ENCODE measurements at regions not wholly inside any gene's neighbourhood (a gene's known extent, or its start where the extent isn't known, plus 50 kb on each side); places are given as distances from the start of the nearest gene placed in this dataset.

- no peaks in the 10 kb centered on the region for H3K4me1 ChIP-seq (ENCODE audit: control insufficient read depth in 2 of 3, insufficient read depth in 2 of 3, low read depth in 1 of 3, low read length in 3 of 3)
- H3K27me3 ChIP-seq (ENCODE audit: control insufficient read depth, insufficient read depth, low read length): no peaks in the 10 kb centered on the region
- no peak overlapping the region for H3K9ac ChIP-seq (ENCODE audit: low read length in 3 of 3)
- H3K4me3 ChIP-seq (ENCODE audit: low read length in 3 of 3): no peak overlapping the region
- intact Hi-C loops (cut with DNase I): no loop called here
- no peak overlapping the region for H3K27ac ChIP-seq (ENCODE audit: low read depth in 2 of 2, low read length in 2 of 2)
- no peak for TF ChIP-seq CTCF (IDR thresholded peaks at IDR 0.05; ENCODE audit: borderline replicate concordance, extremely low read depth, insufficient read depth)
- no peaks in the 10 kb centered on the region for H3K36me3 ChIP-seq (ENCODE audit: control insufficient read depth in 2 of 3, insufficient read depth in 3 of 3, low read length in 3 of 3)
- FAIRE-seq: no peak
- no peak for DNase-seq
- no peaks in the 10 kb centered on the region for H3K9me3 ChIP-seq (ENCODE audit: control insufficient read depth in 2 of 3, insufficient read depth in 1 of 3, low read length in 3 of 3)
These were observed 712.0 kb downstream of the CETN3 start for GRCh38 chr5:89697581-89697980.

- intact Hi-C loops (cut with DNase I): no loop called here
- Histone ChIP-seq H3K36me3 (ENCODE audit: control insufficient read depth in 2 of 3, insufficient read depth in 3 of 3, low read length in 3 of 3) (no peaks in the 10 kb centered on the region), H3K27me3 (ENCODE audit: control insufficient read depth, insufficient read depth, low read length) (no peaks in the 10 kb centered on the region), H3K9me3 (ENCODE audit: control insufficient read depth in 2 of 3, insufficient read depth in 1 of 3, low read length in 3 of 3) (no peaks in the 10 kb centered on the region), H3K27ac (ENCODE audit: low read depth in 2 of 2, low read length in 2 of 2) (no peak overlapping the region), H3K9ac (ENCODE audit: low read length in 3 of 3) (no peak overlapping the region), H3K4me3 (ENCODE audit: low read length in 3 of 3) (no peak overlapping the region), H3K4me1 (ENCODE audit: control insufficient read depth in 2 of 3, insufficient read depth in 2 of 3, low read depth in 1 of 3, low read length in 3 of 3) (no peaks in the 10 kb centered on the region)
- FAIRE-seq (no peak), DNase-seq (no peak)
- no peak for TF ChIP-seq CTCF (IDR thresholded peaks at IDR 0.05; ENCODE audit: borderline replicate concordance, extremely low read depth, insufficient read depth)
These were observed 714.2 kb downstream of the CETN3 start for GRCh38 chr5:89695371-89695770.

- Histone ChIP-seq H3K27me3 (ENCODE audit: control insufficient read depth, insufficient read depth, low read length) (no peaks in the 10 kb centered on the region), H3K9ac (ENCODE audit: low read length in 3 of 3) (no peak overlapping the region), H3K4me3 (ENCODE audit: low read length in 3 of 3) (no peak overlapping the region), H3K9me3 (ENCODE audit: control insufficient read depth in 2 of 3, insufficient read depth in 1 of 3, low read length in 3 of 3) (no peaks in the 10 kb centered on the region), H3K4me1 (ENCODE audit: control insufficient read depth in 2 of 3, insufficient read depth in 2 of 3, low read depth in 1 of 3, low read length in 3 of 3) (no peaks in the 10 kb centered on the region), H3K36me3 (ENCODE audit: control insufficient read depth in 2 of 3, insufficient read depth in 3 of 3, low read length in 3 of 3) (no peaks in the 10 kb centered on the region), H3K27ac (ENCODE audit: low read depth in 2 of 2, low read length in 2 of 2) (no peak overlapping the region)
- intact Hi-C loops (cut with DNase I): no loop called here
- no peak for TF ChIP-seq CTCF (IDR thresholded peaks at IDR 0.05; ENCODE audit: borderline replicate concordance, extremely low read depth, insufficient read depth)
- DNase-seq (no peak), FAIRE-seq (no peak)
These were observed 715.5 kb downstream of the CETN3 start for GRCh38 chr5:89694026-89694550.

- no peaks in the 10 kb centered on the region for H3K4me1 ChIP-seq (ENCODE audit: control insufficient read depth in 2 of 3, insufficient read depth in 2 of 3, low read depth in 1 of 3, low read length in 3 of 3)
These were observed 719.2 kb downstream of the CETN3 start for GRCh38 chr5:89690331-89690730.

More at GRCh38 chr5:89690331-89690730, 719.2 kb downstream of the CETN3 start:
- no peak for TF ChIP-seq CTCF (IDR thresholded peaks at IDR 0.05; ENCODE audit: borderline replicate concordance, extremely low read depth, insufficient read depth)
- DNase-seq (no peak), FAIRE-seq (no peak)
- intact Hi-C loops (cut with DNase I): no loop called here
- H3K9ac ChIP-seq (ENCODE audit: low read length in 3 of 3): no peak overlapping the region
- no peak overlapping the region for H3K4me3 ChIP-seq (ENCODE audit: low read length in 3 of 3)
- H3K36me3 ChIP-seq (ENCODE audit: control insufficient read depth in 2 of 3, insufficient read depth in 3 of 3, low read length in 3 of 3): no peaks in the 10 kb centered on the region
- no peaks in the 10 kb centered on the region for H3K27me3 ChIP-seq (ENCODE audit: control insufficient read depth, insufficient read depth, low read length)
- H3K9me3 ChIP-seq (ENCODE audit: control insufficient read depth in 2 of 3, insufficient read depth in 1 of 3, low read length in 3 of 3): no peaks in the 10 kb centered on the region
- H3K27ac ChIP-seq (ENCODE audit: low read depth in 2 of 2, low read length in 2 of 2): no peak overlapping the region
